Activated T-cell treated with anti-CD3 and anti-CD28 coated beads, Interleukin-2, amount 50 U/mL, for 24 hours (primary cell): ENCODE measurements at regions not wholly inside any gene's neighbourhood (a gene's known extent, or its start where the extent isn't known, plus 50 kb on each side); places are given as distances from the start of the nearest gene placed in this dataset.

Source experiments
- DNase-seq: peaks from one replicate; pipeline ENCODE4 v3.0.0-alpha.2; 2020
- H3K27ac Mint-ChIP-seq: 2 replicates; pipeline ENCODE4 v1.8.0; 2020; ENCODE audit warnings: mild to moderate bottlenecking, mixed read lengths
- H3K27me3 Mint-ChIP-seq: 2 replicates; pipeline ENCODE4 v1.8.0; 2020; ENCODE audit warnings: mixed read lengths
- H3K36me3 Mint-ChIP-seq: 2 replicates; pipeline ENCODE4 v1.8.0; 2020; ENCODE audit warnings: low read depth, mixed read lengths
- H3K4me1 Mint-ChIP-seq: 2 replicates; pipeline ENCODE4 v1.8.0; 2020; ENCODE audit warnings: low read depth, mixed read lengths
- H3K4me3 Mint-ChIP-seq: 2 replicates; pipeline ENCODE4 v1.8.0; 2020; ENCODE audit warnings: mild to moderate bottlenecking, moderate library complexity, mixed read lengths
- H3K9me3 Mint-ChIP-seq: 2 replicates; pipeline ENCODE4 v1.8.0; 2020; ENCODE audit warnings: mixed read lengths

GRCh38 chr7:22962775-22963350 is 51.1 kb downstream of the HYCC1 start:
- Mint-ChIP-seq H3K4me3 (no peak overlapping the region), H3K36me3 (peaks cover 26% of the 10 kb centered on the region), H3K27me3 (no peaks in the 10 kb centered on the region), H3K4me1 (no peaks in the 10 kb centered on the region), H3K27ac (no peak overlapping the region), H3K9me3 (no peaks in the 10 kb centered on the region)
- no peak for DNase-seq

DNA sequence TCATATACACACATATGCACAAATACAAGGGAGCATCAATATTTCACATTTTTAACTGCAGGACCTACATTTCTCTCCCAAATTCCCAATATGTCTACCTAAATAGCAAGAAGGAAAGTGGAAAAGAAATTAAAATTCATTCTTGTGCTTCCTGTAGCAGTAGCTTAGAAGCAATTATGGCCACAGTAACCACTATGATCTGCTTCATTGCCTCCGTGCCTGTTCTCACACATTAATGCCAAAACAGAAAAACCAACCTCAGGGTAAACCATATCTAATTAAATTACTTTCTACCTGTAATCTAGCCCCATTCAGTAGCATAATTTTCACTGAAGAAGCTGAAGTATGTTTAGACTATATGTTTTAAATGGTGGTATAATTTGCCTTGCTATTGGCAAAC is 55.2 kb downstream of the HYCC1 start:
- no peak overlapping the region for H3K27ac Mint-ChIP-seq
- no peak overlapping the region for H3K4me3 Mint-ChIP-seq
- H3K27me3 Mint-ChIP-seq, result no peaks in the 10 kb centered on the region
- DNase-seq, result no peak
- H3K36me3 Mint-ChIP-seq, result peaks cover 30% of the 10 kb centered on the region
- H3K4me1 Mint-ChIP-seq, result no peaks in the 10 kb centered on the region
- H3K9me3 Mint-ChIP-seq, result no peaks in the 10 kb centered on the region

GRCh38 chr7:22954251-22954650 is 59.7 kb downstream of the HYCC1 start:
- Mint-ChIP-seq H3K4me3 (no peak overlapping the region), H3K4me1 (no peaks in the 10 kb centered on the region), H3K27me3 (no peaks in the 10 kb centered on the region), H3K27ac (no peak overlapping the region), H3K9me3 (no peaks in the 10 kb centered on the region), H3K36me3 (peaks cover 19% of the 10 kb centered on the region)
- DNase-seq, result no peak

DNA sequence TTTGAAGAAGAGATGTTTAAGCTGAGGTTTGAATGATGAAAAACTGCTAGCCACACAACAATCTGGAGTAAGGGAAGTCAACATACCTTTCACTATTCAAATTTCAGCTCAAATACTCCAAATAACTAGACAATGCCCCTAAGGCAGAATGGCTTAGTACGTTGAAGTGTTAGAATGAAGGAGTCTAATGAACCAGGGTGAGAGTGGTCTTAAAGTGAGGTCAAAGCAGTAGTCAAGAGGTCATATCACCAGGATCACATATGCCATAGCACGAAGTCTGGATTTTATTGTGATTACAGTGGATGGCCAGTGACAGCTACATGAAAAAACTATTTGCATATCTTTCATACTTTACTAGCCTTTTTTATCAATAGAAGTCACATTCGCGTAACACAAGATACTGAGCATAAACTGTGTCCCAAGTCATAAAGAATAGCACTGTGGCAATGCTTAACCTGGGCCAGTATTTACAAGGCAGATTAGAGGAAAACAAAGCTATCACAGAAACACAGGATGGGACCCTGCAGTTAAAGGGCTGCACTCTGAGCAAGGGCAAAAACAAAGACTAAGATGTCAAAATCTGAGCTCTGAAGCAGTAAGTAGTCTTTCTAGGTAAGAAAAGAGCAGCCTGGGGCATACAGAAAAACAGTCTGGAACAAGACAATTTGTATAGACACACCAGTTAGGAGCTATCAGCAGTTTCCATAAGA is 61.5 kb downstream of the HYCC1 start:
- DNase-seq, result no peak
- Mint-ChIP-seq H3K4me3 (no peak overlapping the region), H3K9me3 (no peaks in the 10 kb centered on the region), H3K4me1 (no peaks in the 10 kb centered on the region), H3K27me3 (no peaks in the 10 kb centered on the region), H3K36me3 (peaks cover 7% of the 10 kb centered on the region), H3K27ac (no peak overlapping the region)

DNA sequence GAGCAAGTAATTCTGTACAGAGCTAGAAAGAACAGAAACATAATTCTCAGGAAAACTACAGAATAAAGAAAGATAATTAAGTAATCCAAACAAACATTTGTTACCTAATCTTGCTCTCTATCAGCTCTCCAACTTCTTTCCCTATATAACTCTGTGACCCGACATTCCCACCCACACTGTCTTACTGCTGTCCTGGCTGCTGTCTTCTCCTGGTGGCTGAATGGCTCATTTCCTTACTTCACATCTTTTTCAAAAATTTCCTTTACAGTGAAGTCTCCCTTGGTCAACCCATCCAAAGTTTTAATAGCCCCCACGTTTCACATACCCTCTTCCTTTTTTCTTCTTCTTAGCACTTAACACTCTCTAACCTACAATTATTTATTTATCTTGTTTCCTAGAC is 64.0 kb downstream of the HYCC1 start:
- Mint-ChIP-seq H3K27me3 (no peaks in the 10 kb centered on the region), H3K4me3 (no peak overlapping the region), H3K36me3 (peaks cover 10% of the 10 kb centered on the region), H3K4me1 (no peaks in the 10 kb centered on the region), H3K9me3 (no peaks in the 10 kb centered on the region), H3K27ac (no peak overlapping the region)
- DNase-seq, result no peak

- H3K27me3 Mint-ChIP-seq, result no peaks in the 10 kb centered on the region
- H3K9me3 Mint-ChIP-seq, result no peaks in the 10 kb centered on the region
- peaks cover 11% of the 10 kb centered on the region for H3K36me3 Mint-ChIP-seq
- no peak for DNase-seq
- no peak overlapping the region for H3K27ac Mint-ChIP-seq
- no peaks in the 10 kb centered on the region for H3K4me1 Mint-ChIP-seq
- no peak overlapping the region for H3K4me3 Mint-ChIP-seq
Observed at GRCh38 chr7:22949221-22949620, 64.7 kb downstream of the HYCC1 start.

DNA sequence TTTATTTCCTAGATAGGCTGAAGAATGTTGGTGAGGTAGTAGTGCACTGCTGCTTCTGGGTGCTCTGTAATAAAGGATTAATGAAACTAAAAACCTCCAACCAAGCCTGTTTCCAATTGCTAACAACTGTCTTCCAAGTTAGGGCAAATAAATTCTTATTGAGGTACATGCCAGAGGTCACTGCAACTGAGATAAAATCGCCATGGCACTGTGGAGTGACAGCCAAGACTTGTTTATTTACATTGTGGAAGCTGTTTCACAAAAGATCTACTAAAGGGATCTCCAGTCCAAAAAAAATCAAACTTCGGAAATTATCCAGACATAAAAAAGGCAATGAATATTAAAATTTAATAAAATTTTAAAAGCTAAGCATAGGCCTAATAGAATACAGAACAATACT is 65.2 kb downstream of the HYCC1 start:
- H3K4me3 Mint-ChIP-seq, result no peak overlapping the region
- no peaks in the 10 kb centered on the region for H3K9me3 Mint-ChIP-seq
- H3K27ac Mint-ChIP-seq, result no peak overlapping the region
- no peak for DNase-seq
- H3K36me3 Mint-ChIP-seq, result peaks cover 11% of the 10 kb centered on the region
- no peaks in the 10 kb centered on the region for H3K4me1 Mint-ChIP-seq
- H3K27me3 Mint-ChIP-seq, result no peaks in the 10 kb centered on the region

GRCh38 chr7:22945584-22945983 is 68.3 kb downstream of the HYCC1 start:
- no peak overlapping the region for H3K4me3 Mint-ChIP-seq
- DNase-seq, result no peak
- no peak overlapping the region for H3K27ac Mint-ChIP-seq
- H3K4me1 Mint-ChIP-seq, result no peaks in the 10 kb centered on the region
- H3K9me3 Mint-ChIP-seq, result no peaks in the 10 kb centered on the region
- no peaks in the 10 kb centered on the region for H3K27me3 Mint-ChIP-seq
- H3K36me3 Mint-ChIP-seq, result peaks cover 15% of the 10 kb centered on the region

DNA sequence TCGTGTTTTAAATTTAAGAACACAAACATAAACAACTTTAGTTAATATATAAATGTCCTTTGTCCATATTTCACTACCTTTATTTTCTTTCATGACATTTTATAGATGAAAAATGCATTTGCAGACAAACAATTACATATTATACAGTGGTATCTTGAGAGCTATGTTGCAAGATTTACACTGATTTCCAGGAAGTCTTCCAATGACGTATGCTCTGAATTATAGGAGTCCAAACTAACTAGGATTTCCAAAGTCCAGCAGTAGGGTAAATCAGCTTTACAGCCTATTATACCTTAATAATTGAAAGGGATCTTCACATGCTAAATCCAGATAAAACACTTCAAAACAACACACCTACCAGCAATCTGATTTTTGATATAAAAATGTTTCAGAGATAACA is 69.4 kb downstream of the HYCC1 start:
- peaks cover 15% of the 10 kb centered on the region for H3K36me3 Mint-ChIP-seq
- H3K4me3 Mint-ChIP-seq, result no peak overlapping the region
- no peak overlapping the region for H3K27ac Mint-ChIP-seq
- DNase-seq, result no peak
- no peaks in the 10 kb centered on the region for H3K4me1 Mint-ChIP-seq
- H3K9me3 Mint-ChIP-seq, result no peaks in the 10 kb centered on the region
- no peaks in the 10 kb centered on the region for H3K27me3 Mint-ChIP-seq

GRCh38 chr7:22944022-22944421 is 69.9 kb downstream of the HYCC1 start:
- Mint-ChIP-seq H3K27me3 (no peaks in the 10 kb centered on the region), H3K27ac (no peak overlapping the region), H3K9me3 (no peaks in the 10 kb centered on the region), H3K36me3 (peaks cover 15% of the 10 kb centered on the region), H3K4me3 (no peak overlapping the region), H3K4me1 (no peaks in the 10 kb centered on the region)
- no peak for DNase-seq

DNA sequence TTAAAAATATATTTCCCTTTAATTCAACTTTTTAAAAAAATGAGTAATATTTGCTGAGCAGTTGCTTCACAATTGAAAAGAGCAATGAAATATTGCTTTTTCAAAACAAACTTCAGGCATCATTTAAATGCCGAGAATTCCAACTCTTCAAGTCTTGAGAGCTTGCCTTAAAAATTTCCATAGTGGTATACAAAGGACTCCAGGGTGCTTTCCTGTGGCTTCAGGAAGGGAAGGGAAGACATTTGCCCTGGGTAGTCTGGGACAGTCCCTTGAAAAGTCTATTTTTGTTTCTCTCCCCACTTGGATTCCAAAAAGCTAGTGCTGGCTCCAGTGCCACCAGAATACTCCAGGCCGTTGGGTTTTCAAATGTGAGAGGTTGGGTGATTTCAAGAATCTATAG is 71.7 kb downstream of the HYCC1 start:
- Mint-ChIP-seq H3K4me3 (no peak overlapping the region), H3K4me1 (no peaks in the 10 kb centered on the region), H3K27ac (no peak overlapping the region)

DNA sequence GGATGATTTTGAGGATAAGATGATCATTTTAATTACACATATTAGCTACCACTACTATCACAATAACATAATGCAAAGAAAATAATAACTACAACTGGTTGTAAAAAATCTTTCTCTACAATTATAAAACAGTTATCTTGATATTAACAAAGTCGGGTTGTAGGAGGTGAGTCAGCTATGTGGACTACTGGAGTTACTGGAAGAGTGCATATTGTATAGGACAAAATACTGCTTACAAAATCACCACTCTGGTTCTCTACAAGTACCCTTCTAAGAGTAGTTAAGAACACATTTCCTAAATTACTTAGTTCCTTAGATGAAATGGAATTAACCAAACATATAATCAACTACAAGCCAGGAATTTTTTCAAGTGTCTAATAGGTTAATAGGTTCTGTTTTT is 74.1 kb downstream of the HYCC1 start:
- DNase-seq, result no peak
- Mint-ChIP-seq H3K36me3 (peaks cover 4% of the 10 kb centered on the region), H3K9me3 (no peaks in the 10 kb centered on the region), H3K4me3 (no peak overlapping the region), H3K4me1 (no peaks in the 10 kb centered on the region), H3K27ac (no peak overlapping the region), H3K27me3 (no peaks in the 10 kb centered on the region)

More for the DNA sequence above, 71.7 kb downstream of the HYCC1 start:
- H3K36me3 Mint-ChIP-seq, result peaks cover 15% of the 10 kb centered on the region
- DNase-seq, result no peak
- no peaks in the 10 kb centered on the region for H3K9me3 Mint-ChIP-seq
- H3K27me3 Mint-ChIP-seq, result no peaks in the 10 kb centered on the region

- Mint-ChIP-seq H3K27ac (no peak overlapping the region), H3K27me3 (peaks cover 2% of the 10 kb centered on the region), H3K4me3 (no peak overlapping the region), H3K9me3 (peaks cover 4% of the 10 kb centered on the region), H3K36me3 (peaks cover 3% of the 10 kb centered on the region), H3K4me1 (no peaks in the 10 kb centered on the region)
- no peak for DNase-seq
Observed at GRCh38 chr7:22937946-22938345, 76.0 kb downstream of the HYCC1 start.

DNA sequence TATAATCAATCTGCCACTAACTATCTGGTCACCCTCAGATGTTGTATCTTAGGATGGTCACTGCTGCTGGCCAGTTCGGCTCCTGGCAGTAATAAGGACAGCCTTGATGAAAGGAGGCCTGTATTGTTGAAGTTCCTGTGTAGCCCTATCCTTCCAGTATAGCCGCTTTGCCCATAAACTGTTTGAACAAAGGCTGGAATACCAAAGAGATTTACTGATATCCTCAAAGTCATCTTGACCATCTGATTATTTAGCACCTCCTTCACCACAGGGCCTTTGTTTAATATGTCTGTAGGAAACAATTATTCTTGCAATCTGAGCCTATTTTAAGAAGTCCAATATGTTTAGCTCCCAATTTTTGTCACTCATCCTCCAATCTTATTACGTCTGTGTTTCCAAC is 77.7 kb downstream of the HYCC1 start:
- H3K4me1 Mint-ChIP-seq, result no peaks in the 10 kb centered on the region
- DNase-seq, result no peak
- no peak overlapping the region for H3K27ac Mint-ChIP-seq
- peaks cover 3% of the 10 kb centered on the region for H3K36me3 Mint-ChIP-seq
- no peak overlapping the region for H3K4me3 Mint-ChIP-seq
- H3K27me3 Mint-ChIP-seq, result peaks cover 2% of the 10 kb centered on the region
- peaks cover 4% of the 10 kb centered on the region for H3K9me3 Mint-ChIP-seq

DNA sequence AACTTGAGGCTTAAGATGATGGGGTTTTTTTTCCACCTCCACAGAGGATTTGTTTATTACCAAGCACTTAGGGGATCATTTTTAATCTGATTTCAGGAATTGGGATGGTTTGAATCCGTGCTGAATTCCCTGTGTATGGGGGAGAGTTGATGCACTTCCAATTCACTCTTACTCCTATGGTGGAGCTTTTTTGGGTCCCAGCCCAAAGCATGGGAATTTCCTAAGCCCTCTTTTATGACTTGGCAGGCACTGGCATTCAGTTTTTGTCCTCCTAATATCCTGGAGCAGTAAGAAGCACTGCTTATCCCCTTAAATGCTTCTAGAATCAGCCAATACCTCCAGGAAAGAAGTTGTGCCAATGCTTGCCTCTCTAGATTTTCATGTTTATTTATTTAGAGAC is 78.7 kb downstream of the HYCC1 start:
- Mint-ChIP-seq H3K4me1 (no peaks in the 10 kb centered on the region), H3K27me3 (peaks cover 2% of the 10 kb centered on the region), H3K9me3 (peaks cover 7% of the 10 kb centered on the region), H3K27ac (no peak overlapping the region), H3K4me3 (no peak overlapping the region), H3K36me3 (no peaks in the 10 kb centered on the region)
- DNase-seq, result no peak
